Activated naive CD8-positive, alpha-beta T cell treated with anti-CD3 and anti-CD28 coated beads, Interleukin-2, amount 50 U/mL, for 24 hours (primary cell): ENCODE measurements at regions not wholly inside any gene's neighbourhood (a gene's known extent, or its start where the extent isn't known, plus 50 kb on each side); places are given as distances from the start of the nearest gene placed in this dataset.
"Not testable (repeated sequence)": the region's sequence is repeated elsewhere in the genome, so short reads cannot be mapped to it uniquely, and the experiment has no call there.

Source experiments
- ATAC-seq: fragments of 150-1000 bp; cut with Tn5 transposase; one replicate; pipeline ENCODE4 v1.10.0; 2021
- DNase-seq: peaks from one replicate; pipeline ENCODE4 v3.0.0; 2021
- H3K27ac Mint-ChIP-seq: one replicate; pipeline ENCODE4 v1.8.0; 2021; ENCODE audit warnings: mild to moderate bottlenecking, mixed read lengths
- H3K27me3 Mint-ChIP-seq: one replicate; pipeline ENCODE4 v1.8.0; 2021; ENCODE audit warnings: mixed read lengths
- H3K36me3 Mint-ChIP-seq: one replicate; pipeline ENCODE4 v1.8.0; 2021; ENCODE audit warnings: low read depth, mixed read lengths
- H3K4me1 Mint-ChIP-seq: one replicate; pipeline ENCODE4 v1.8.0; 2021; ENCODE audit warnings: mixed read lengths
- H3K4me3 Mint-ChIP-seq: one replicate; pipeline ENCODE4 v1.8.0; 2021; ENCODE audit warnings: mild to moderate bottlenecking, moderate library complexity, mixed read lengths
- H3K9me3 Mint-ChIP-seq: one replicate; pipeline ENCODE4 v1.8.0; 2021; ENCODE audit warnings: mixed read lengths

DNA sequence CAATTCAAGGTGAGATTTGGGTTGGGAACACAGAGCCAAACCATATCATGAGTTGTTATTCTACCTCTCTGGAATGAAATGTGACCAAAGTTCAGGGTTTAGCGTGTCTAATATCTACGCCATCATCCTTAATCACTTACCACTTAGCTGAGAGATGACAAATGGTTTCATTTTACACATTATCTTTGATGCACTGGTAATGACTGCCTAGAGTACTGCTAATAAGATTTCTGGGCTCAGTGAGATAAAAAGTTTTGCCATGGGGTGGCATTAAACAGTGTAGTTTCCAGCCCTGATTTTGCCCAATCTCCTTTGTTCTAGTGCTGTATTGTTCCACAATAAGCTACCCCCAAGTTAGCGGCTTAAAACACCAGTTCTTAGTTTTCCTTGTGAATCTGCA lies 367.2 kb downstream of the MLLT3 start:
- peaks cover 32% of the 10 kb centered on the region for H3K4me1 Mint-ChIP-seq
- H3K9me3 Mint-ChIP-seq: no peaks in the 10 kb centered on the region
- H3K36me3 Mint-ChIP-seq: no peaks in the 10 kb centered on the region
- H3K27ac Mint-ChIP-seq: peak overlapping the region; percentile 43
- ATAC-seq (peak; percentile 86), DNase-seq (no peak)
- H3K4me3 Mint-ChIP-seq: no peak overlapping the region
- no peaks in the 10 kb centered on the region for H3K27me3 Mint-ChIP-seq

DNA sequence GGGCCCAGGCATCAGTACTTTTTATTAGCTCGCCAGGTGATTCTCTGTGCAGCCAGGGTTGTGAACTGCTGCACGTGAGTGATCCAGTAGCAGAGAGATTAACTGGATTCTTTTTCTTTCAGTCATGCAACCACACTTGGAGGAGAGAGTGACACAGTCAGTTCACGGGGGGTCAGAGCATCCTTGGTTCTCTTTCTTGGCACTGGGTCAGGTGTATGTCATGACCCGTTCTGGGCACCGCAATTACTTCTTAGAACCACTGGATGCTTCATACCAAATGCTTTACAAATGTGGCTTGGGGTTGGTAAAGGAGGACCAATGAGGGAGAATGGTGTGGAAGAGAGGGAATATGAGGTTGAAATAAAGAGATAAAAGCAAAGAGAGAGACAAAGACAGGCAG lies 368.7 kb downstream of the MLLT3 start:
- no peaks in the 10 kb centered on the region for H3K27me3 Mint-ChIP-seq
- H3K27ac Mint-ChIP-seq: no peak overlapping the region
- DNase-seq: no peak

DNA sequence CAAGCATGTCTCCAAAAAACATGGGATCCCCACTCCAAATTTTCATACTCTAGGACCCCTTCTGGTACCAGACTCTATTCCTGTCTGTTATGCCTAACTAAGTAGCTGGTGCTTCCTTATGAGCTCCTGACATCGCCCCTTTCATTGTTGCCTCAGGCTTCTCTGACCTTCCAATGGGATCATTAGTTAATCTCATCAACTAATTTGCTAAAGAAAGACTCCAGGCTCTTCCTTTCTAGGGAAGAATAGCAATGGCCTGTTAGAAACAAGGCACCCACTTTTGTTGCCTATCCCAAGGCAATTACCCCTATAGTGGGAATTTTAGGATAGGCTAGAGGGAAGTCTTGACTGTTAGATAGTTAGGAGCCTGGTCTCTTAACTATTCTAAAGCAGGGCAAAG lies 369.5 kb downstream of the MLLT3 start:
- H3K9me3 Mint-ChIP-seq: peaks cover 9% of the 10 kb centered on the region
- H3K36me3 Mint-ChIP-seq: peaks cover 2% of the 10 kb centered on the region
- ATAC-seq (no peak), DNase-seq (no peak)
- no peaks in the 10 kb centered on the region for H3K27me3 Mint-ChIP-seq
- H3K27ac Mint-ChIP-seq: no peak overlapping the region
- H3K4me3 Mint-ChIP-seq: no peak overlapping the region
- peaks cover 32% of the 10 kb centered on the region for H3K4me1 Mint-ChIP-seq

More for the DNA sequence above, 368.7 kb downstream of the MLLT3 start:
- no peak overlapping the region for H3K4me3 Mint-ChIP-seq
- peaks cover 4% of the 10 kb centered on the region for H3K9me3 Mint-ChIP-seq
- no peak for ATAC-seq
- H3K36me3 Mint-ChIP-seq: no peaks in the 10 kb centered on the region
- peaks cover 32% of the 10 kb centered on the region for H3K4me1 Mint-ChIP-seq

DNA sequence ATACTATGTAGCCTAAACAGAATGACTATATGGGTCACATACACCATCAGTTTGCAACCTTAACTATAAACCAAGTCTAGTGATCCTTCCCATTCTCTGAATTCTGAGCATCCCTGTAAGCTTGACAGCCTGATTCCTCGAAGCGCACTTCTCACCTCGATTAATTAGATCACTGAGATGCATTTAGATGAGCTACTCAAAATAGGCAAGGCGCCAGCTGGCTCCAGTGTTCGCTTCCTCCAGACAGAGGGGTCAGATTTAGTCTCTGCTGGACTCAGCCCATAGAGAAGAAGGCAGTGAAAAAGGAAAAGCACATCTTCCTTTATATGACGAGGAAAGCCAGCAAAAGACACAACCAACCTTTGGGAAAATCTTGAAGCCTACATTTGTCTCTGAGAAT lies 371.5 kb downstream of the MLLT3 start:
- Mint-ChIP-seq H3K4me3 (no peak overlapping the region), H3K36me3 (peaks cover 2% of the 10 kb centered on the region), H3K27me3 (no peaks in the 10 kb centered on the region), H3K27ac (no peak overlapping the region), H3K9me3 (peaks cover 9% of the 10 kb centered on the region), H3K4me1 (peaks cover 19% of the 10 kb centered on the region)
- no peak for DNase-seq
- ATAC-seq: no peak

DNA sequence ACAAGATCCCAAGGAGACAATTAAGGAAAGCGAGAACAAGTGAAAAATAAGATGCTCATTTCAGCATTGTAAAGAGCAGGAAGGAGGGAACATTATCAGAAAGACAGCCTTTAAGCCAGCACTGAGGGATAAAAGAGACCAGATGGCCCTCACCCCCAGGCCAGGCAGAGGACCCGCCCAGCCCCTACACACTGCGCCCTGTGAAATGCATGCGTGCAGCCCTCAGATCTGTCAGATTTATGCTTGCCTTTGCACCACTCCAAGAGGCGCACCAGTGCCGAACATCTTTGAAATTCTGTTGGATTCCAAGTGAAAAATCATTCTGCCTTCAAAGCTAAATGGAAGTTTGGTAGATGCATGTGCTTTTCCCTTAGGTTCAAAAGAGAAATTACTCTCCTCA lies 378.0 kb downstream of the MLLT3 start:
- DNase-seq: no peak
- Mint-ChIP-seq H3K9me3 (peaks cover 9% of the 10 kb centered on the region), H3K27ac (no peak overlapping the region), H3K36me3 (peaks cover 2% of the 10 kb centered on the region), H3K4me1 (peaks cover 50% of the 10 kb centered on the region), H3K27me3 (peaks cover 24% of the 10 kb centered on the region), H3K4me3 (no peak overlapping the region)
- no peak for ATAC-seq

DNA sequence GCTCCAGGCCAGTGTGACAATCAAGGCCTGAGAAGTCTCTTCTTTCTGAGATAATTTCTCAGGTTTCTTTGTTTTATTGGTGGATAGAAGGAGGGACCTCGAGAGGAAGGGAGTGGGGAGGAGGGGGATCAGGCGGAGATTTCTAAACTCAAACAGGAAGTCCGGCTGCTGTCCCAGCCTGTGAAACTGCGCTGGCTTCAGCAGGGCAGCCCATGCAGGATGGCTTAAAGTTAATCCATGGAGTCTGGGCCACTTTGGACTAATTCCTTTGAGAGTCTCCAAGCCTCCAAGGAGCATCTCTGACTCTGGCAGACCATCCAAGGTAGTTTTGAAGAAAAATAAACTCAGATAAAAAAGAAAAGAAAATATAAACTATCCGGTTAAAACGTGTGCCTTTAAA lies 378.5 kb downstream of the MLLT3 start:
- no peak for ATAC-seq
- peaks cover 8% of the 10 kb centered on the region for H3K9me3 Mint-ChIP-seq
- H3K4me3 Mint-ChIP-seq: no peak overlapping the region
- peaks cover 2% of the 10 kb centered on the region for H3K36me3 Mint-ChIP-seq
- H3K27ac Mint-ChIP-seq: no peak overlapping the region
- peaks cover 24% of the 10 kb centered on the region for H3K27me3 Mint-ChIP-seq
- H3K4me1 Mint-ChIP-seq: peaks cover 50% of the 10 kb centered on the region
- DNase-seq: no peak

DNA sequence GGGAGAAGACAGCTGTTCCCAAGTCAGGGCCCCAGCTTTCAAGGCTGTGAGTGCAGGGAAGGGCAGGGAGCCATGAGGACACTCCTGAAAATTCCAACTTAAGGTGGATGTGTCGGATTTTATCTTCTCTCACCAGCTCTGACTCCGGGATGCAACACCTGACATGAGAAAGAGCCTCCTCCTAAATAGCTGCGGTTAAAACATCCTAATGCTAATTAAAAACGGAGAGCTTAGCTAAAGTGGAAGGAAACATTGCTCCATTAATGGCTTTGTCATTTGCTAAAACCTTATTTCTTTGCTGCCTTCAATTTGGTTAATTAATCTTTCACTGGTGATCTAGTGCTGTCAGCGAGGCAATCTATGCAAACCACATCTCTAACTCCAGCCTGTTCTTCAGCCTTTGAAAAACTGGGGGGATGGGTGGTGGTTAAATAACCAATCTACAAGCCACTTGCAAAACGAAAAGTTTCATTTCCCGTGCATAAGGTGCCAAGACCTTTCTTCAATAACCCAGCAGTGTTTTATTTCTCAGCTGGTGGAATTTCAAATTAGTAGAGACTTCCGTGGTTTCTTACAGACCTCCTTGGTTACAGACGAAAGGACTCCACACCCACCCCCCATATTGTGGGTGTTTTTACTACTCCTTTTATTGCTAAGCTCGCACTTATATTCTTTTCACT lies 379.6 kb downstream of the MLLT3 start:
- no peaks in the 10 kb centered on the region for H3K36me3 Mint-ChIP-seq
- peak overlapping the region; percentile 39 for H3K4me3 Mint-ChIP-seq
- peaks cover 24% of the 10 kb centered on the region for H3K27me3 Mint-ChIP-seq
- ATAC-seq (peak; percentile 90), DNase-seq (peak; percentile 29)
- H3K4me1 Mint-ChIP-seq: peaks cover 50% of the 10 kb centered on the region
- peak overlapping the region; percentile 47 for H3K27ac Mint-ChIP-seq
- H3K9me3 Mint-ChIP-seq: no peaks in the 10 kb centered on the region

DNA sequence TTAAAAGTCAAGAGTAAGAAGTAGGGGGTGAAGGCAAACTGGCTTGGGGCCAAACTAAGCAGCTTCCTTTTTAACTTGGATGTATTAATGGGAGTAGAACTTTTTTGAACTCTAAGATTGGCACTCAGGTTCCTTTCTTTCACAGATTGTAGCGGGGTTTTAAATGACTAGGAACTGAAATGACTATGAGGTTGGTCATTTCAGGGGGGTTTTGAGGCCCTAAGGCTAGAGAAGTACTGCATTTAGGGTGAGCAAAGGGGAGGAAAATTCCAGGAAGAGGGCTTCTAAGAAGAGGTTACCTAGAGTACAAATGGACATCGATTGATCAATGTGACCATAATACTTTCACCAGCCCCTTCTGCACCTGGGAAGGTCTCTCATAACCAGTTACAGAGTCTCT lies 381.8 kb downstream of the MLLT3 start:
- Mint-ChIP-seq H3K4me3 (no peak overlapping the region), H3K9me3 (no peaks in the 10 kb centered on the region), H3K4me1 (peaks cover 50% of the 10 kb centered on the region), H3K36me3 (no peaks in the 10 kb centered on the region), H3K27ac (no peak overlapping the region), H3K27me3 (peaks cover 24% of the 10 kb centered on the region)
- DNase-seq: no peak
- no peak for ATAC-seq

DNA sequence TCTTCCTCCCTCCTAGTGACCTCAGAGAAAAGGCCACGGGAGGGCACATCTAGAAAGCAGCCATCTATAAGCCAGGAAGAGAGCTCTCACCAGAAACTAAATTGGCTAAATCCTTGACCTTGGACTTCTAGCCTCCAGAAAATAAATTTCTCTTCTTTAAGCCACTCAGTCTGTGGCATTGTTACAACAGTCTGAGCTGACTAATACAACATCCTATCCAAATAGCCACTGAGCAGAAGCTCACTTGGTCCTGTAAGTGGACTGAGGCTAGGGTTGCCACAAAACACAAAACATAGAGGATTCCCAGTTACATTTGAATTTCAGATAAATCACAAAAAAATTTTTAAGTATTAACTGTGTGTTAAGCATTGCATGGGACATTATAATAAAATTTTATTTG lies 383.4 kb downstream of the MLLT3 start:
- DNase-seq: no peak
- Mint-ChIP-seq H3K4me3 (no peak overlapping the region), H3K36me3 (peaks cover 4% of the 10 kb centered on the region), H3K27ac (no peak overlapping the region), H3K9me3 (peaks cover 6% of the 10 kb centered on the region), H3K4me1 (peaks cover 38% of the 10 kb centered on the region), H3K27me3 (peaks cover 21% of the 10 kb centered on the region)
- ATAC-seq: no peak

DNA sequence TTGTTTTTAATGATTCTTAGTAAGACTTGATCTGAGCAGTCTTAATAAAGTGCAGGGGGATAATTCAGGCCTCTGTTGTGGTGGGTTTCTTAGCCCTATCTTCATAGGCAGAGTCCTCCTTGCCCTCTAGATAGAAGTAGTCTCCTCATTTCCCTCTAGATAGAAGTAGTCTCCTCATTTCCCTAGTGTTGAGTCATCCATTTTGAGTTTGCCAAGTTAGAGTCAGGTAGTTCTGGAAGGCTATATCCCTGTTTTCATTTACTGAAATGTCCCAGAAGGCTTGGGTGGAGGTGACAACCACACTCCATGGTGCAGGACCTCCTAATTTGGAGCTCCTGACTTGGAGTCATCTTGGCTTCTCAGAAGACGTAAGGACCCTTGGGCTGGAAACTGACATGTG lies 384.6 kb downstream of the MLLT3 start:
- no peak overlapping the region for H3K27ac Mint-ChIP-seq
- H3K36me3 Mint-ChIP-seq: peaks cover 4% of the 10 kb centered on the region
- peaks cover 25% of the 10 kb centered on the region for H3K4me1 Mint-ChIP-seq
- no peak overlapping the region for H3K4me3 Mint-ChIP-seq
- H3K9me3 Mint-ChIP-seq: peaks cover 6% of the 10 kb centered on the region
- DNase-seq (no peak), ATAC-seq (no peak)
- peaks cover 21% of the 10 kb centered on the region for H3K27me3 Mint-ChIP-seq

DNA sequence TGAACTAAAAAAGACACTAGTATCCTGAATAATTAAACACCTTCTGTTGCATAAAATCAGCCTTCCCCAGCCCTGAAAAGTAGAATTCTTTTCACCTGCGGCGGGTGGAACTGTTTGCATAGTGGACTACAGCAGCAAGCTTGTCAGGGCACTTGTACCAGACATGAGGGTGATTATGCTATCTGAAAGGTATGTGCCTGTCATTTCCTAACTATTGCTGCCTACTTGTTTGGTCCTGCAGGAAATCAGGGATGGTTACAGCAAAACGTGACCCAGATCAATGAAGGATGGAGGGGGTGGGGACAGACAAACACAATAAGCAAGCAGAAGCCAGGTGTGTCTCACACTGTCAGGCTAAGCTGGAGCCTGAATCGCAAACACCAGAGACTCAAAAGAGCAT lies 385.6 kb downstream of the MLLT3 start:
- H3K36me3 Mint-ChIP-seq: peaks cover 4% of the 10 kb centered on the region
- H3K27me3 Mint-ChIP-seq: peaks cover 17% of the 10 kb centered on the region
- DNase-seq (no peak), ATAC-seq (no peak)
- H3K4me3 Mint-ChIP-seq: no peak overlapping the region
- peaks cover 15% of the 10 kb centered on the region for H3K4me1 Mint-ChIP-seq
- H3K27ac Mint-ChIP-seq: no peak overlapping the region
- H3K9me3 Mint-ChIP-seq: peaks cover 6% of the 10 kb centered on the region

DNA sequence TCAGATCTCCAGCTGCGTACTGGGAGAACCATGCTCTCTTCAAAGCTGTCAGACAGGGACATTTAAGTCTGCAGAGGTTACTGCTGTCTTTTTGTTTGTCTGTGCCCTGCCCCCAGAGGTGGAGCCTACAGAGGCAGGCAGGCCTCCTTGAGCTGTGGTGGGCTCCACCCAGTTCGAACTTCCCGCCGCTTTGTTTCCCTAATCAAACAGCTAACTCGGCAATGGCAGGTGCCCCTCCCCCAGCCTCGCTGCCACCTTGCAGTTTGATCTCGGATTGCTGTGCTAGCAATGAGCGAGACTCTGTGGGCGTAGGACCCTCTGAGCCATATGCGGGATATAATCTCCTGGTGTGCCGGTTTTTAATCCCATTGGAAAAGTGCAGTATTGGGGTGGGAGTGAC lies 387.1 kb downstream of the MLLT3 start:
- not testable (repeated sequence) for H3K36me3 Mint-ChIP-seq, H3K4me3 Mint-ChIP-seq, DNase-seq, H3K27ac Mint-ChIP-seq, H3K27me3 Mint-ChIP-seq, H3K9me3 Mint-ChIP-seq, ATAC-seq, H3K4me1 Mint-ChIP-seq

DNA sequence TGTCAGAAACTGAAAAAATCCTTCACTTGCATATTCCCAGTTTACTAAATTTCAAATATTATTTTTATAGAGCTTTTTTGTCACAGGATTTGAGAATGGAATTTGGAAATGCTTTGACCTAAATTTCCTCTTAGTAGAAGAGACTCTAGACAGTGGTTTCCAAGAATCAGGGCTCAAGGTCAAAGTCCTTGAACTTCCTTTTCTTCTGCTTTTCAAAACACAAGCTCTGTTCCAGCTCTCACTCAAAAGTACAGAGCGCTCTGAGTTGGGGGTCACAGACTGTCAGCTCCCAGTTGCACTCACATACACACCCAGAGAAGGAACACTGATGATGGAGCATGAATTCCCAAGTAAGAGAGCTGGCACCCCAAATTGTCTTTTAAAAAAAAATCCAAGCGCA lies 394.2 kb downstream of the MLLT3 start:
- Mint-ChIP-seq H3K27me3 (no peaks in the 10 kb centered on the region), H3K36me3 (no peaks in the 10 kb centered on the region), H3K4me1 (peaks cover 21% of the 10 kb centered on the region), H3K4me3 (no peak overlapping the region), H3K27ac (no peak overlapping the region), H3K9me3 (no peaks in the 10 kb centered on the region)
- DNase-seq: no peak
- no peak for ATAC-seq

DNA sequence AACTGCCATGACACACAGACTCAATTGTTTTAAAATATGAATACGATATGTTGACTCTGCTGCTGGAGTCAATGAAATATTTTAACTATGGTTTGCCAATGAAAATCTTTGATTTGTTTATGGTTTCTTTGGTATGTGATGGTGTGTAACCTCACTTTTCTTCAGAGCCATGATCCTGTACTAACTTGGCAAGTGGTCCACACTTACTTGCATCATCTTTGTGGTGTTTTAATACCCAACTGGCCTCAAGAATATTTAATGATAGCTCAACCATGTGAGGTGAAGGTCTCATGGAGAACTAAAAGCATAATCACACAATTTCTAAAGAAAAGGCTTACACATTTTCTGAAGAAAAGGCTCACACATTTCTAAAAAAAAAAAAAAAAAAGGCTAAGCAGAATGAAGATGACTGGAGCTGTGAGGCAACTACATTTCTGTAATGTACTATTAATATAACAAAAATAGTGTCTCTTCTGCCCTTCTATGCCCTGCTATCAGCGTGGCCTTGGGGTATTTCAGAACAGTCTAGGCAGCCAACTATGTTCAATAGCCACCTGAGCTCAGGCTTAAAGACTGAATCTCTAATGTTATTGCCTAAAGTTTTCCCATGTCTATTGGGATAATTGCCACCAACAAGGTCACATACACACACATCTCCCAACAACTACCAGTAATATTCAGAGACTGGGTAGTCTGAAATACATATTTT lies 395.0 kb downstream of the MLLT3 start:
- H3K27me3 Mint-ChIP-seq: no peaks in the 10 kb centered on the region
- H3K27ac Mint-ChIP-seq: no peak overlapping the region
- H3K36me3 Mint-ChIP-seq: no peaks in the 10 kb centered on the region
- no peak for DNase-seq
- no peak overlapping the region for H3K4me3 Mint-ChIP-seq
- H3K9me3 Mint-ChIP-seq: no peaks in the 10 kb centered on the region
- peaks cover 21% of the 10 kb centered on the region for H3K4me1 Mint-ChIP-seq
- no peak for ATAC-seq

DNA sequence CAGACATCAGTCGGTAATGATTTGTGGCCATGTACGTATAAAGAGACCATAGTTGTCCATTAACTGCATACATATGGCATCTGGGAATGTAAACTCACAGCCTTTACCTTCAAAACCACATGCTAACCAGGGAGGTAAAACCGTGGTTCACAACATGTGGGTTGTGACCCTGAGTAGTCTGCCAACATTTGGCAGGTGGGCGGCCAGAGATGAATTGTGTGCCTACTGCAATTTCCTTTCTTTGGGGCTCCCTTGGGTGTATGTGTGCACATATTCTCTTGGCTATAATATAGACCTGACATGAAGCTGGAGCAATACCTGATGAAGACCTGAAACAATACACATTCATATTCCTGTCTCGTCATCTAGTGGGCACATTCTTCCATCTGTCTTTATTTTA lies 396.0 kb downstream of the MLLT3 start:
- ATAC-seq: no peak
- H3K27ac Mint-ChIP-seq: no peak overlapping the region
- peaks cover 22% of the 10 kb centered on the region for H3K4me1 Mint-ChIP-seq
- H3K4me3 Mint-ChIP-seq: no peak overlapping the region
- no peaks in the 10 kb centered on the region for H3K27me3 Mint-ChIP-seq
- no peaks in the 10 kb centered on the region for H3K36me3 Mint-ChIP-seq
- no peak for DNase-seq
- H3K9me3 Mint-ChIP-seq: no peaks in the 10 kb centered on the region
